COLO829 (cell line): ENCODE measurements at regions not wholly inside any gene's neighbourhood (a gene's known extent, or its start where the extent isn't known, plus 50 kb on each side); places are given as distances from the start of the nearest gene placed in this dataset.

ENCODE experiments used
- DNase-seq: peaks from one replicate; pipeline ENCODE4 v3.0.0; 2012; ENCODE audit warnings: low spot score

DNA sequence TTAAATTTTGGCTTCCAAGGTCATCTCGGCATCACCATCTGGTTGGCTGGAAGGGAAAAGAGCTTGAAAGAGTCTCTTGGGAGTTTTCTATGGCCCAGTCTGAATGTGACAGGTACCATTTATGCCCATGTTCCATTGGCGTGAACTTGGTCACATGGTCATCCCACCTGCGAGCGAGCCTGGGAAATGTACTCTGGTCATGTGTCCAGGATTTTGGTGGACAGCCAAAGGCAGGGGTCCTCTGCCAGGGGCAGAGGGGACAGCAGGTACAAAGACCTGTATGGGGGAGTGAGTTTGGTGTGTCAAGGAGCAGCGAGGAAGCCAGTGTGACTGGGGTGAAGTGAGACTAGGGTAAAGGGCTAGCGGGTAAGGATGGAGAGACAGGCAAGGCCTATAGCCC, 112.6 kb downstream of the CDC5L start:
- DNase-seq = no peak

DNA sequence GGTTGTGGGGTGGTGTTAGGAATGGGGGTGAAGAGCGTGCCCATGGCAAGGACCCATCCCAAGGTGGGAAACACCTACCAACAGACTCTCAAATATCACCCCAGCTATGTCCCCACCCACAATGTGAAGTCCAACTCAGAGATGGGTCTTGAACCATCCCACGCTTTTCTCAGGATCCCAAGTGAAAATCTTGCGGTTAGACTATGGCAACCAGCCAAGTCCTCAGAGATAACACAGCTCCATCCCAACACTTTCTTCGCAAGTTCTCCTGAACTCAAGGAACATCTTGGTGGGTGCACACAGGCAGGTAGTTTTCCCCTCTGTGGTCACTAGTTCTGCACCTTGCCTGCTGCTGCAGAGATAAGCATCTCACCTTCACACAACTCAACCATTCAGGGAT, 116.0 kb downstream of the CDC5L start:
- DNase-seq = no peak

- no peak for DNase-seq
Measured at GRCh38 chr6:44504301-44504791, 116.8 kb downstream of the CDC5L start.

- no peak for DNase-seq
Measured at GRCh38 chr6:44505751-44506150, 118.2 kb downstream of the CDC5L start.

DNA sequence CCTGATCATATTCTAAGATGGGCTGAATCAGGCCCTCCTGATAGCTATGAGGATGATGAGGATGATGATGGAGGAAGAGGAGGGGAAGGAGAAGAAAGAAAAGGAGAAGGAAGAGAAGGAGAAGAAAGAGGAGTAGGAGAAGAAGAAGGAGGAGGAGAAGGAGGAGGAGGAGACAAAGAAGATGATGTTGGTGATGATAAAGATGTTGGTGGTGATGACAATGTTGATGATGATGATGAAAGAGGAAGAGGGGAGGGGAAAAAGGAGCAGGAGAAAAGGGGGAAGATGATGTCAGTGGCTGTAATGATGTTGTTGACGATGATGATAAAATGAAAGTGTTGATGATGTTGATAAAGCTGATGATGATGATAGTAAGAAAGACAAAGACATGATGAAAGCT, 119.5 kb downstream of the CDC5L start:
- DNase-seq = no peak

DNA sequence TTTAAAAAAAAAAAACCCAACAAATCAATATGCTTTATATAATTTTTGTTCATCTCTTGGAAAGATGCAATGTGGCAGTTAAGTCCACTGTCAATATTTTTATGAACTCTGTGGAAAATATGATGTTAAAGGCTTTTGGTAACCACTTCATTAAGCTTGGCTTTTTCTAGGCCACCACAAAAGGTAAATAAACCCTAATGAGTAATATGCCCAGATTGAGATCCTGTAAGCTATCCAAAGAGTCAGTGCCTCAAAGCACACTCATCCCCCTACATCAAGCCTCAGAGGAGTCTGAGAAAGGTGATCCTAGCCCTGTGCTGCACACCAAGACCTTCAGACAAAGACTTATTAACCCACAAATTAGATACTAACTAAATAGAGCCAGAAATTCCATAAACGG, 121.1 kb downstream of the CDC5L start:
- no peak for DNase-seq

DNA sequence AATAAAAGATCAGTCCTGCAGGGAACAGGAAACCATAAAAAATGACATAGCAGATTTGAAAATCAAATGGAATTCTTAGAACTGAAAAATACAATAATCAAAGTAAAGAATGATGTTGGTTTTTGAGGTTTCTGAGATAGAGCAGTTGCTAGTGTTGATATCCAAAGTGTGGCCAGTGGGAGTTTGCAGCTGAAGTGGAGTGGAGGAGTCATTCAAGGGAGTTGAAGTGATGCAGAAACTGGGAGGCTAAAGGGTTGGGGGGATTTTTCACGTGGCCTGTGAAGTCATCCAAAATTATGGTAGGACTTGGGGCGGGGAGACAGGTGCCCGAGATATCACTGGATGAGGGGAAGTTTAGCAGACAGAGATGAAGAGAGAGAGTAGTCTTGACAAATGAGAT, 123.6 kb downstream of the CDC5L start:
- no peak for DNase-seq

- no peak for DNase-seq
Measured at GRCh38 chr6:44512868-44513741, 125.6 kb downstream of the CDC5L start.

- no peak for DNase-seq
Measured at GRCh38 chr6:44514085-44514484, 126.6 kb downstream of the CDC5L start.

- DNase-seq = no peak
Measured at GRCh38 chr6:44514576-44515193, 127.2 kb downstream of the CDC5L start.

DNA sequence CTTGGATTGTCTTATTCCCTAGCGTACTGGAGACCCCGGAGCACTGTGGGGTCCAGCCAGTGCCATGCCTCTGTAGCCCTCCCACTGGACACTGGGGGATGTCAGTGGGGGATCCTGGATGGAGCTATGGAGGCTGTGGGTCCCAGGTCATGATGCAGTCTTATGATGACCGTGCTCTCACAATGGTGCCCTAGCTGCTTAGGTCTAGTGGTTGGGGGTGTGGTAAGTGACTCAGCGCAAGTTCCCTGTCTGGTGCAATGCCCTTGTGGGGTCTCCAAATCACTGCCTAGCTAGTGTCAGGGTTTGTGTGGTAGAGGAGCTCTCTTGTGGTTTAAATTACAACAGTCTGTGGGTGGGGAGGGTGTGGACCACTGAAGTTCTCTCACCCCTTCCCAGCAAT, 135.4 kb downstream of the CDC5L start:
- no peak for DNase-seq

GRCh38 chr6:44524476-44525227, 137.1 kb downstream of the CDC5L start:
- DNase-seq = no peak

GRCh38 chr6:44525761-44526351, 138.3 kb downstream of the CDC5L start:
- no peak for DNase-seq

- no peak for DNase-seq
Measured at GRCh38 chr6:44527181-44527580, 139.7 kb downstream of the CDC5L start.

DNA sequence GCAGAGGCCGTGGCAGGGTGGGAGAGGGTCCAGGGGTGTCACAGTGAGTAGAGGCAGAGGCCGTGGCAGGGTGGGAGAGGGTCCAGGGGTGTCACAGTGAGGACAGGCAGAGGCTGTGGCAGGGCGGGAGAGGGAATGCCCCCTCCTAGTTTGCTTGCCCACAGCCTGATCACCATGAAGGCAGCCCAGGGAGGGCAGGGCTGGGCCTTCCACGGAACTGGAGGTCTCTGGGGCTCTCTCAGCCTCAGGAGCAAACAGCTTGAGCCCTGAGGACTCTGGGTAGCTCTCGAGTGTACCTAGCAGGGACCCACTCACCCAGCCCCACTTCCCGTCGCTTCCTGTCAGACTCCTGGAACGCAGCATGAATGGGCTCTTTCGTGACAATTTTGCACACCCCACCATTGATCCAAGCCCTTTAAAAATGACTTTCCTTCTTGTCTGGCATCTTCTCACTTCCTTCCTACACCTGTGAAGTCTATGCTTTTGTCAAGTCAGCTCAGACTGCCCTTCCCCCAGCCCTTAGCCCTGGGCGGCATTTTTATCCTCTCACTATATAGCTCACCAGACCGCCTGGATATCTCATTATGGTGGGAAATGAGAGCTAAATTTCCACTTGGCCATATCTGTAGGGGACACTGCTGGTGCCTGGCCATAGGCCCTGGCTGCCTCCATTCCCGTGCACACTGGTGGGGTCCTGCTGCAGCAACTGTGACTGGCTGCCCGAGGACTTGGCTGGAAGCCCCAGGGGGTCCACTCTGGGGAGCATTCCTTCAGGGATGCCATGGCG, 140.3 kb downstream of the CDC5L start:
- DNase-seq = no peak

- DNase-seq = no peak
Measured at GRCh38 chr6:44528370-44528644, 140.8 kb downstream of the CDC5L start.

GRCh38 chr6:44528716-44529115, 141.2 kb downstream of the CDC5L start:
- DNase-seq = no peak

GRCh38 chr6:44529146-44529905, 141.8 kb downstream of the CDC5L start:
- no peak for DNase-seq

GRCh38 chr6:44530209-44530909, 142.9 kb downstream of the CDC5L start:
- DNase-seq = no peak

GRCh38 chr6:44530910-44531234, 143.4 kb downstream of the CDC5L start:
- no peak for DNase-seq
